ENCODE measurements at regions not wholly inside any gene's neighbourhood (a gene's known extent, or its start where the extent isn't known, plus 50 kb on each side); places are given as distances from the start of the nearest gene placed in this dataset.
A peak's percentile ranks its signal among the peaks of the same experiment; 100 is the strongest.
"Not testable (repeated sequence)": the region's sequence is repeated elsewhere in the genome, so short reads cannot be mapped to it uniquely, and the experiment has no call there.

- no peak for DNase-seq (ENCODE audit: low spot score)
These were observed 81.4 kb downstream of the ACAA2 start for GRCh38 chr18:49731860-49732311.

- no peak for DNase-seq (ENCODE audit: low spot score)
These were observed 81.9 kb downstream of the ACAA2 start for GRCh38 chr18:49731421-49731841.

DNA sequence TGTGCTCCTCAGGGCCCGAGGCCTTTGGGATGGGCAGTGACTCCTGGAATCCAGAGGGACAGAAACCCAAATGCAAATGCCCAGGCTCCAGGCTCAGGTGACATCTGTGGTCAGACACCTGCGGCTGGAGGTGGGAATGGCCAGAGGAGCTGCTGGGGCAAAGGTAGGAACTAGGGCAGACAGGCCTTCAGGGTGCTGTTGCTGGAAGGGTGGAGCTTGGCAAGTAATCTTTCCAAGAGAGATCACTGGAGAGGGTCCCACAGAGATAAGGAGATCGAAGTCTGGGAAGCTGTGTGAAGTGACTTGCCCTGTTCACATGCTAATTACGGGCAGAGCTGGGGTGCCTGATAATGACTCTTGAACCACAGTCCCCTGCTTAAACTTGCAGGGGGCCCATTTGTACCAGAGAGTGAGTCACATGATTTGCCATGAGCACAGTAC is 82.4 kb downstream of the ACAA2 start:
- DNase-seq (ENCODE audit: low spot score) = no peak

- no peak for DNase-seq (ENCODE audit: low spot score)
These were observed 84.8 kb downstream of the ACAA2 start for GRCh38 chr18:49728542-49728941.

DNA sequence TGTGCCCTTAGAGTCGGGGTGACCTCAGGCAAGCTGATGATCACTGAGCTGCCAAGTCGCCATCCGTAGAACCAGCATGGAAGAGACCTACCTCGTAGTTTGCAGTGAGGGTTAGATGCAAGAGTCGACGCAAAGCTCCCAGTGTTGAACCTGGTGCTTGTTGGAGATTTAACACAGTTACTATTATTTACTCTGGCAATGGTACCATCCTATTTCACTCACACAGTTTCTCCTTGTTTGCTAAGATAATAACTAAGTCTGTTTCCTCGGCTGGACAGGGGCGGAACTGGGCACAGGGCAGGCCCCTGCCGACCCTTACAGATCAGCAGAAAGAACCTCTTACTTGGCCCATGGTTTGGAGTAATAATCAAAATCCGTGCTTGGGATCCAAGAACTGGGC is 85.5 kb downstream of the ACAA2 start:
- DNase-seq (ENCODE audit: low spot score) = no peak

DNA sequence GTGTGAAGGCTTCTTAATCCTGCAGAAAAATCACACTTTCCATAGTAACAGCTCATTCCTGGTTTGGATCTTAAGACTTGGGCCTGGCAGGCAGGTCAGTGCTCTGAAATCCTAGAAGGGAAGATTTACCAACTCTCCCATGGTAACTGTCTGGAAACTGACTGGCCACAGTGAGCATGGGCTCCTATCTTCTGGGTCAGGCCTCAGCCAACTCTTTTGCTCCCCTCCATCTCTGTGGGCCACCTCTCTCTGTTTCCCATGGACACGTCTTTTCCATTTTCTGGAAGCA is 86.7 kb downstream of the ACAA2 start:
- no peak for DNase-seq (ENCODE audit: low spot score)

- peak; percentile 67 for DNase-seq (ENCODE audit: low spot score)
These were observed 87.3 kb downstream of the ACAA2 start for GRCh38 chr18:49725809-49726674.

DNA sequence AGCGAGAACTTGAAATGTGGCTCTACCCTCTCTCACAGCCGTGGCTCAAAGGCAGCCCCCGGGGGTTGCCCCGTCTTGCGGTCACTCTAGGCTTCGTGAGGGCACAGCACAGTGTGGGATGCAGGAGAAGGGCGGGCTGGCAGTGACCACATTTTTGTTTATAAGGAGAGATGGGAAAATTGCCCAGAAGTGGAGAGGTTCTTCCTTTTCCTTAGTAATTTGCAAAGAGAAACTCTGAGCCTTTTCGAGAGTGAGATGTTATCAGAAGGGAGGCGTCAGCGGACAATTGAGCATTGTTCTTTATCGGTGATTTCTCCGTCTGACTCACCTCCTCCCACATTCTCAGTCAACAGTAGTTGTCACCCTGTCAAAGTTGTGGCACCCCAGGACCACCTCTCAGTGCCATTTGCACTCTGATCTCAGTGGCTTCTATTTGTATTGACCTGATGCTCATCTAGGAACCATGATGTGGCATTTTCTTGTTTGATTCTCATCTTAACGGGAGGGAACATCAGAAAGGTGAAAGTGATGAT is 89.6 kb downstream of the ACAA2 start:
- peak; percentile 75 for DNase-seq (ENCODE audit: low spot score)

DNA sequence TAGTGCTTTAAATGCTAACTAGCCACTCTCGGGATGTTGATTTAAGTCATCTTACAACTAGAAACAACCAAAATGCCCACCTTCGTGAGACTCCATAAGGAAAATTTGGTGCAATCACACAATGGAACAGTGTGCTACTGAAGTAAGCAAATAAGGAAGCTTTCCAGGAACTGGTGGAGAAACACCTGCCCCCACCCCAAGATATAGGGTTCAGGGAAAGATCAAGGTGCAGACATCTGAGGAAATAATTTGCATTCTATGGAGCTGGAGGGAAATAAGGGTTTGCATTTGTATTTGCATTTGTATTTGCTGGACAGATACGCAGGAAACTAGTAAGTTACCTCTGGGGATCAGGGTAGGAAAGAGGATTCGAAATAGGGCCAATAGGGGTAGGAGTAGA is 90.9 kb downstream of the ACAA2 start:
- DNase-seq (ENCODE audit: low spot score) = no peak

GRCh38 chr18:49721981-49722380 is 91.4 kb downstream of the ACAA2 start:
- no peak for DNase-seq (ENCODE audit: low spot score)

- DNase-seq (ENCODE audit: low spot score) = not testable (repeated sequence)
These were observed 92.4 kb downstream of the ACAA2 start for GRCh38 chr18:49720944-49721343.

DNA sequence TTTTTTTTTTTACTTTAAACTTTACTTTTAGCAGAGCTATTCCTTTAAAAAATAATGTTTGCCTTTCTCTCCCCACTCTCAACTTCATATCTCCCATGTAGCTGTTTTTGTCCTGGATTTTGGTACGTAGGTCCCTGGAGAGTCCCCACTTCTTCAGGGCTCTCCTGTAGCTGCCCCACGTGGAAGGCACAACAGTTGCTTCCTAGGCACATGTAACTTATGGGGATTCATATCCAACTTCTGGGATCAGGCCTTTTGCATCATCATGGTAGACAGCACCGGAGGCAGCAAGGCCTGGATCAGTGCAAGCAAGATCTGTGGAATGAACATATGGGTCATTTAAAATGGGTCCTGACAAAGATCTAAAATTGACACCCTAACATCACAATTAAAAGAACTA is 95.7 kb downstream of the ACAA2 start:
- no peak for DNase-seq (ENCODE audit: low spot score)

DNA sequence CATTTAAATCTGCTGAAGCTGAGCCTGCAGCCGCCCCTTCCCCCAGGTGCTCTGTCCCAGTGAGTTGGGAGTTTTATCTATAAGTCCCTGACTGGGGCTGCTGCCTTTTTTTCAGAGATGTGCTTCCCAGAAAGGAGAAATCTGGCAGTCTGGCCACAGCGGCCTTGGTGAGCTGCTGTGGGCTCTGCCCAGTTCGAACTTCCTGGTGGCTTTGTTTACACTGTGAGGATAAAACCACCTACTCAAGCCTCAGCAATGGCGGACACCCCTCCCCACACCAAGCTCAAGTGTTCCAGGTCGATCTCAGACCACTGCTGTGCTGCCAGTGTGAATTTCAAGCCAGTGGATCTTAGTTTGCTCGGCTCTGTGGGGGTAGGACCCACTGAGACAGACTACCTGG is 97.3 kb downstream of the ACAA2 start:
- no peak for DNase-seq (ENCODE audit: low spot score)

GRCh38 chr18:49709347-49709690 is 104.0 kb downstream of the ACAA2 start:
- DNase-seq (ENCODE audit: low spot score) = no peak

- no peak for DNase-seq (ENCODE audit: low spot score)
These were observed 104.5 kb downstream of the ACAA2 start for GRCh38 chr18:49708662-49709346.

- no peak for DNase-seq (ENCODE audit: low spot score)
These were observed 105.7 kb downstream of the ACAA2 start for GRCh38 chr18:49707599-49707998.

GRCh38 chr18:49704334-49704733 is 109.0 kb downstream of the ACAA2 start:
- no peak for DNase-seq (ENCODE audit: low spot score)

- no peak for DNase-seq (ENCODE audit: low spot score)
These were observed 112.1 kb downstream of the ACAA2 start for GRCh38 chr18:49701190-49701589.

DNA sequence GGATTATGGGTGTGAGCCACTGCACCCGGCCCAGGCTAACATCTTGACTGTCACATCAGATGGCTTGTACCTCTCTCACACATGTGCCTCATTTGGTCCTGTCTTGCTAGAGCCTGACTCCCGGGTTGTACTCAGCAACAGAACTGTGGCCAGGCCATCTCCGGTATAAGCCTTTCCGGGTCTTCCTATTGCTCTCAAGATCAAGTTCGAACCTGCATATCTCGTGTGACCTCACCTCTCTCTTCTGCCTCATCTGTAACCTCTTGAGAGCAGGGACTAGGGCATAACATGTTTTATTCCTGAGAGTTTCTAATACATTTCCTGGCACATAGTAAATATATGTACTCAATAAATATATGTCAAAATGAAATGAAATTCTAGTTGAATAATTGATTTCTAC is 114.0 kb downstream of the ACAA2 start:
- DNase-seq (ENCODE audit: low spot score) = no peak

DNA sequence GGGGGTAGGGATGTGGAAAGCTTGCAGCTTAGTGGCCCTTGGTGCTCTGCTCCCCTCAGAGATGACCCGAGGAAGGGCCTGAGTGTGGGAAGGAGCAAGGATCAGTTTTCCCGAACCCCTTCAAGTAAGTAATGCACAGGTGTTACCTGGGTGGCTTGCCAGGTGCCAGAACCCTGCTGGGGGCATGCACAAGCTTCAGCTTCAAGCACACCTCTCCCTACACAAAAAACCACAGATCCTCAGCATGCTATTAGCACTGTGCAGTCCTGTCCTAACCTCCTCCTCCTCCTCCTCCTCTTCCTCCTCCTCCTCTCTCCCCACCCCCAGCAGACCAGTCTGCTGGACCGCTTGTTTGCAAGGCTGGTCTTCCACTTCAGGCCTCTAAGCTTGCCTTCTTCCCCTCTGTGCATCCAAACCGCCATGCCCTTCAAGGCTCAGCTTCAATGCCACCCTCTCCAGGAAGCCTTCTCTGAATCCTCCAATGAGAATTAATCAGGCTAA is 114.8 kb downstream of the ACAA2 start:
- DNase-seq (ENCODE audit: low spot score) = no peak

DNA sequence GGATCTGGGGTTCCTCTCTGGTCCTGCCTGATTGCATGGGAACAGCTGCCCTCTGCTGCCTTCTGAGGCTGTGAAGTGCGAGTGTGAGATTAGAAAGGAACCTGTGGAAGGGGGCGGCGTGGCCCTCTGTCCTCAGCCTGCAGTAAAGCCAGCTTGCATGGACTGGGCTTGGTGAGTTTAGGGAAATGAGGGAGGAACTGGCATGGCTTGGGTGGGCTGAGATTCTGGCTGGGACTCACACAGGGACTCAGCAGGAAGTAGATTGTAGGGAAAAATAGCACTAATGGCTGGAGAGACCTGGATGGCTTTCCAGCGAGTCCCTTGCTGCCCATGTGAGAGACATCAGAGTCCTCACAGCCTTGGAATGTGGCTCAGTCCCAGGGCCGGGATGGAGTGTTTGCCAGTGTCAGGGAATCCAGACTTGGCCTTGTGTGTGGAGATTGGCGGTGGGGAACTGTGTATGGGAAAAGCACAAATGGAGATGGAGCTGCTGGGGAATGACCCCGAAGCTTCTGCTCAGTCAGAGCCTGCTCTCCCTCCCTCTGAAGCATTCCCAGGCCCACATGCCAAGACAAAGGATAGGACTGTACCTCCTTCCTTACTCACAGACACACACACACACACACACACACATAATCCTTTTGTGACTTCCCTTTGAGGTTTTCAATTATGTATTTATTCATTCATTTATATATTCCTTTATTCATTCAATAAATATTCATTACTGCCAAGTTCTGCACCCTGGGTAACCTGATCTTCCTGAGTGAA is 115.4 kb downstream of the ACAA2 start:
- DNase-seq (ENCODE audit: low spot score) = no peak

DNA sequence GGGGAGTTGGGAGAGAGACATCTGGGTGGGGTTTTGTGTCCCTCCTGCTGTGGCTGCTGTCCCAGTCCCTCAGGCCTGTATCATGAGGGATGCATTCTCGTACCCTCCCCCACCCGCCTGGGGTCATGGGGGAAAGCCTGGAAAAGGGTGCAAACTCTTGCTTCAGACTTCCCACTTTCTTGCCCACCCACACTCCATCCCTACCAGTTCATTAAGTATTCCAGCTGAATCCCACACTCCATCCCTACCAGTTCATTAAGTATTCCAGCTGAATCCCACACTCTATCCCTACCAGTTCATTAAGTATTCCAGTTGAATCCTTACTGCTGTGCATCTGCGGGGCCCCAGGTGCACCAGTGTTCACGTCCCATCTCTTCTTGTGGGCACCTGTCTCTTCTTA is 116.3 kb downstream of the ACAA2 start:
- no peak for DNase-seq (ENCODE audit: low spot score)
